Neural cell (in vitro differentiated cells): ENCODE measurements at regions not wholly inside any gene's neighbourhood (a gene's known extent, or its start where the extent isn't known, plus 50 kb on each side); places are given as distances from the start of the nearest gene placed in this dataset.

ENCODE experiments used
- H2AFZ ChIP-seq: fragments of 200-600, 300-800 bp; sonication (generic), shearing (Covaris generic); 2 replicates; pipeline ENCODE4 v1.6.0; 2014; ENCODE audit warnings: low read depth, mild to moderate bottlenecking, antibody characterized with exemption, low read length, moderate library complexity
- H3F3A ChIP-seq: fragments of 200-600 bp; shearing (Covaris generic); 2 replicates; pipeline ENCODE4 v1.6.1; 2016; ENCODE audit warnings: mild to moderate bottlenecking, moderate library complexity, mixed read lengths, antibody characterized with exemption, low read length; ENCODE audit not compliant: insufficient read depth, poor library complexity, severe bottlenecking
- H3K27ac ChIP-seq: fragments of 200-600, 300-800 bp; sonication (generic), shearing (Covaris generic); 2 replicates; pipeline ENCODE4 v1.5.1; 2014; ENCODE audit warnings: mild to moderate bottlenecking, low read length, moderate library complexity
- H3K27me3 ChIP-seq: fragments of 300-800, 200-600 bp; sonication (generic), shearing (Covaris generic); 2 replicates; pipeline ENCODE4 v1.6.0; 2014; ENCODE audit warnings: mild to moderate bottlenecking, low read depth, low read length, moderate library complexity; ENCODE audit not compliant: insufficient read depth
- H3K36me3 ChIP-seq: fragments of 300-800, 200-600 bp; sonication (generic), shearing (Covaris generic); 2 replicates; pipeline ENCODE4 v1.5.1; 2014; ENCODE audit warnings: mild to moderate bottlenecking, antibody characterized with exemption, low read length, moderate library complexity; ENCODE audit not compliant: insufficient read depth
- H3K4me2 ChIP-seq: fragments of 300-800, 200-600 bp; sonication (generic), shearing (Covaris generic); 2 replicates; pipeline ENCODE4 v1.6.0; 2014; ENCODE audit warnings: mild to moderate bottlenecking, low read length
- H3K4me3 ChIP-seq: fragments of 300-800, 200-600 bp; sonication (generic), shearing (Covaris generic); 2 replicates; pipeline ENCODE4 v1.5.1; 2014; ENCODE audit warnings: mild to moderate bottlenecking, low read length, moderate library complexity
- H3K79me2 ChIP-seq: fragments of 200-600 bp; shearing (Covaris generic); replicated peaks from 2 replicates; pipeline ENCODE4 v1.6.0; 2014; ENCODE audit warnings: mild to moderate bottlenecking, low read length, moderate library complexity; ENCODE audit not compliant: insufficient read depth
- H3K9ac ChIP-seq: fragments of 300-800, 200-600 bp; sonication (generic), shearing (Covaris generic); 2 replicates; pipeline ENCODE4 v1.6.1; 2016; ENCODE audit warnings: mild to moderate bottlenecking, low read length, mixed read lengths
- H3K9me2 ChIP-seq: fragments of 200-600 bp; shearing (Covaris generic); 2 replicates; pipeline ENCODE4 v1.6.1; 2016; ENCODE audit warnings: mild to moderate bottlenecking, low read length, mixed read lengths; ENCODE audit not compliant: insufficient read depth
- H3K9me3 ChIP-seq: fragments of 200-600, 300-800 bp; sonication (generic), shearing (Covaris generic); 2 replicates; pipeline ENCODE4 v1.6.1; 2016; ENCODE audit warnings: mild to moderate bottlenecking, mixed run types, low read length, moderate library complexity, mixed read lengths
- H4K20me1 ChIP-seq: fragments of 200-600 bp; shearing (Covaris generic); 2 replicates; pipeline ENCODE4 v1.6.1; 2016; ENCODE audit warnings: mild to moderate bottlenecking, mixed run types; ENCODE audit not compliant: insufficient read depth
- EP300 ChIP-seq: fragments of 450-650 bp; conservative IDR thresholded peaks from 2 replicates; pipeline ENCODE4 v1.6.1; 2014; ENCODE audit warnings: antibody characterized with exemption, mild to moderate bottlenecking, moderate library complexity; ENCODE audit not compliant: poor library complexity, severe bottlenecking
- EZH2 ChIP-seq: fragments of 200-600, 300-800 bp; shearing (Covaris generic), sonication (generic); IDR thresholded peaks from 2 replicates; pipeline ENCODE4 v1.6.1; 2014; ENCODE audit warnings: antibody characterized with exemption, low read length, borderline replicate concordance, mild to moderate bottlenecking; ENCODE audit not compliant: insufficient read depth, poor library complexity, severe bottlenecking
- MXI1 ChIP-seq: fragments of 450-650 bp; conservative IDR thresholded peaks from 2 replicates; pipeline ENCODE4 v1.6.1; 2014; ENCODE audit warnings: antibody characterized with exemption, mild to moderate bottlenecking; ENCODE audit not compliant: poor library complexity, severe bottlenecking
- POLR2AphosphoS5 ChIP-seq: IDR thresholded peaks from 2 replicates; pipeline ENCODE4 v1.6.1; 2012
- RAD21 ChIP-seq: fragments of 450-650 bp; conservative IDR thresholded peaks from 2 replicates; pipeline ENCODE4 v1.6.1; 2014; ENCODE audit warnings: antibody characterized with exemption, mild to moderate bottlenecking, moderate library complexity
- SMC3 ChIP-seq: fragments of 450-650 bp; conservative IDR thresholded peaks from 2 replicates; pipeline ENCODE4 v1.6.1; 2014; ENCODE audit warnings: antibody characterized with exemption, mild to moderate bottlenecking, moderate library complexity; ENCODE audit not compliant: poor library complexity
- TAF1 ChIP-seq: IDR thresholded peaks from 2 replicates; pipeline ENCODE4 v1.6.1; 2012; ENCODE audit warnings: low read depth
- TF ChIP-seq, protein P1 (sequence below): IDR thresholded peaks from 2 replicates; pipeline ENCODE4 v1.6.1; 2012; ENCODE audit warnings: borderline replicate concordance
- TF ChIP-seq, protein P2 (sequence below): fragments of 450-650 bp; IDR thresholded peaks from 2 replicates; pipeline ENCODE4 v1.5.1; 2014; ENCODE audit warnings: antibody characterized with exemption, mild to moderate bottlenecking, moderate library complexity; ENCODE audit not compliant: poor library complexity, severe bottlenecking

DNA sequence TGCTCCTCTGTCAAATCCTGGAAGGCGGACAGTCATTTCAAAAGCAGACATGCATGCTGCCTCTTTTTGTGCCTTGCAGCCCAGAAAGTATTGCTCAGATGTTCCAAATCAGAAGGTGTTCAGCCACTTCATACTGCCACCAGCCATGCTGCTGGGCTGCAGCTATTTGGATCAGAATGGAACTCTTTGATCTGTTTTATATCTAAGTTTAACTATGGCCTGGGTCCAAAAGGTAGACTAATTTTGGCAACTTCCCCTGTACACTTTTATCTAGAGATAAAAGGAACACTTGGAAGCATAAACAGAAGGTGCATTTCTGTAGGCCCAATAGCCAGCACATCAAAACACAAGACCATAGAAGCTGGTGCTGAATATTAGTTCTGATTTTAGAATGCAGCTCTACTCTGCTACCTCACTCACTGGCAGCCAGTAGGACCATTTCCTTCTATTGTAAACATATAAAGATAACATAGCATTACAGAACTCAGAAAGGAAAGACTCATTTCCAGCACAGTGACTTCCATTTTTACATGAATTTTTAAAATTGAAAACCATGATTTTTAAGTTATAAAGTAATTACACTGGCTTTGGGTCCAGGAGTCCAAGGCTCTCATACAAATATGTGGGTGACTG, 143.1 kb upstream of the CAV2 start:
- H4K20me1 ChIP-seq: no peaks in the 10 kb centered on the region
- no peaks in the 10 kb centered on the region for H3K79me2 ChIP-seq
- H3K36me3 ChIP-seq: no peaks in the 10 kb centered on the region
- no peak overlapping the region for H3K9ac ChIP-seq
- no peaks in the 10 kb centered on the region for H3K27me3 ChIP-seq
- H3K9me2 ChIP-seq: no peaks in the 10 kb centered on the region
- H3K9me3 ChIP-seq: no peaks in the 10 kb centered on the region
- no peak for TF ChIP-seq MXI1
- TF ChIP-seq, protein P1, sequence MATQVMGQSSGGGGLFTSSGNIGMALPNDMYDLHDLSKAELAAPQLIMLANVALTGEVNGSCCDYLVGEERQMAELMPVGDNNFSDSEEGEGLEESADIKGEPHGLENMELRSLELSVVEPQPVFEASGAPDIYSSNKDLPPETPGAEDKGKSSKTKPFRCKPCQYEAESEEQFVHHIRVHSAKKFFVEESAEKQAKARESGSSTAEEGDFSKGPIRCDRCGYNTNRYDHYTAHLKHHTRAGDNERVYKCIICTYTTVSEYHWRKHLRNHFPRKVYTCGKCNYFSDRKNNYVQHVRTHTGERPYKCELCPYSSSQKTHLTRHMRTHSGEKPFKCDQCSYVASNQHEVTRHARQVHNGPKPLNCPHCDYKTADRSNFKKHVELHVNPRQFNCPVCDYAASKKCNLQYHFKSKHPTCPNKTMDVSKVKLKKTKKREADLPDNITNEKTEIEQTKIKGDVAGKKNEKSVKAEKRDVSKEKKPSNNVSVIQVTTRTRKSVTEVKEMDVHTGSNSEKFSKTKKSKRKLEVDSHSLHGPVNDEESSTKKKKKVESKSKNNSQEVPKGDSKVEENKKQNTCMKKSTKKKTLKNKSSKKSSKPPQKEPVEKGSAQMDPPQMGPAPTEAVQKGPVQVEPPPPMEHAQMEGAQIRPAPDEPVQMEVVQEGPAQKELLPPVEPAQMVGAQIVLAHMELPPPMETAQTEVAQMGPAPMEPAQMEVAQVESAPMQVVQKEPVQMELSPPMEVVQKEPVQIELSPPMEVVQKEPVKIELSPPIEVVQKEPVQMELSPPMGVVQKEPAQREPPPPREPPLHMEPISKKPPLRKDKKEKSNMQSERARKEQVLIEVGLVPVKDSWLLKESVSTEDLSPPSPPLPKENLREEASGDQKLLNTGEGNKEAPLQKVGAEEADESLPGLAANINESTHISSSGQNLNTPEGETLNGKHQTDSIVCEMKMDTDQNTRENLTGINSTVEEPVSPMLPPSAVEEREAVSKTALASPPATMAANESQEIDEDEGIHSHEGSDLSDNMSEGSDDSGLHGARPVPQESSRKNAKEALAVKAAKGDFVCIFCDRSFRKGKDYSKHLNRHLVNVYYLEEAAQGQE: no peak
- no peak overlapping the region for H3K4me2 ChIP-seq
- no peak overlapping the region for H2AFZ ChIP-seq
- H3K4me3 ChIP-seq: no peak overlapping the region
- no peaks in the 10 kb centered on the region for H3F3A ChIP-seq
- H3K27ac ChIP-seq: no peak overlapping the region

DNA sequence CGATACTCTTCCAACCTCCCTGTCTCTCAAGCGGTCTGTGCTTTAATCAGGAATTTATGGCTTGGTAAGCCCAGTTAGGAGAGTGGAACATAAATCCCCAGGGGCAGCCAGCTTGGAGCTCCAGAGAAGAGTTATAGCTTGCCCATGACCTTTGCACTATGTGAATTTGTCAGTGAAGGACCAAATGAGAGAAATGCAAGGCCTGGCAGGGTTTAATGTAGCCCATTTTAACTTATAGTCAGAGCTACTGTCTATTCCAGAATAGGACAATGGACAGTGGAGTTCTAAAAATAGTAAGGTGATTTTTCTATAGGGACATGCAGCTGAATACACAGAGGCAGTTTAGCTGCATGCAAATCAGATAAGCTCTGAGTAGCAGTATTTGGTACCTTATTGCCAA, 142.6 kb upstream of the CAV2 start:
- no peak overlapping the region for H3K4me3 ChIP-seq
- H3K9me3 ChIP-seq: no peaks in the 10 kb centered on the region
- H3K4me2 ChIP-seq: no peak overlapping the region
- no peak overlapping the region for H3K27ac ChIP-seq
- no peaks in the 10 kb centered on the region for H3K36me3 ChIP-seq
- H3K9ac ChIP-seq: no peak overlapping the region
- H3K79me2 ChIP-seq: no peaks in the 10 kb centered on the region
- no peak for TF ChIP-seq SMC3
- no peak for TF ChIP-seq RAD21
- TF ChIP-seq EP300: no peak
- TF ChIP-seq, protein P1: no peak
- TF ChIP-seq, protein P2, sequence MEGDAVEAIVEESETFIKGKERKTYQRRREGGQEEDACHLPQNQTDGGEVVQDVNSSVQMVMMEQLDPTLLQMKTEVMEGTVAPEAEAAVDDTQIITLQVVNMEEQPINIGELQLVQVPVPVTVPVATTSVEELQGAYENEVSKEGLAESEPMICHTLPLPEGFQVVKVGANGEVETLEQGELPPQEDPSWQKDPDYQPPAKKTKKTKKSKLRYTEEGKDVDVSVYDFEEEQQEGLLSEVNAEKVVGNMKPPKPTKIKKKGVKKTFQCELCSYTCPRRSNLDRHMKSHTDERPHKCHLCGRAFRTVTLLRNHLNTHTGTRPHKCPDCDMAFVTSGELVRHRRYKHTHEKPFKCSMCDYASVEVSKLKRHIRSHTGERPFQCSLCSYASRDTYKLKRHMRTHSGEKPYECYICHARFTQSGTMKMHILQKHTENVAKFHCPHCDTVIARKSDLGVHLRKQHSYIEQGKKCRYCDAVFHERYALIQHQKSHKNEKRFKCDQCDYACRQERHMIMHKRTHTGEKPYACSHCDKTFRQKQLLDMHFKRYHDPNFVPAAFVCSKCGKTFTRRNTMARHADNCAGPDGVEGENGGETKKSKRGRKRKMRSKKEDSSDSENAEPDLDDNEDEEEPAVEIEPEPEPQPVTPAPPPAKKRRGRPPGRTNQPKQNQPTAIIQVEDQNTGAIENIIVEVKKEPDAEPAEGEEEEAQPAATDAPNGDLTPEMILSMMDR: no peak
- TF ChIP-seq EZH2: no peak
- TF ChIP-seq TAF1: no peak
- TF ChIP-seq MXI1: no peak
- TF ChIP-seq POLR2AphosphoS5: no peak
- no peak overlapping the region for H2AFZ ChIP-seq
- no peaks in the 10 kb centered on the region for H3K27me3 ChIP-seq
- H3K9me2 ChIP-seq: no peaks in the 10 kb centered on the region
- H3F3A ChIP-seq: no peaks in the 10 kb centered on the region
- H4K20me1 ChIP-seq: no peaks in the 10 kb centered on the region
